Gastrocnemius medialis (tissue), 4 donors: ENCODE measurements at regions not wholly inside any gene's neighbourhood (a gene's known extent, or its start where the extent isn't known, plus 50 kb on each side); places are given as distances from the start of the nearest gene placed in this dataset.

Experiments
- ATAC-seq, 2 donors: fragments of 150-250 bp; one replicate each; pipeline ENCODE4 v1.9.1; 2016
- DNase-seq, 2 donors: peaks; one replicate each; pipeline ENCODE4 v3.0.0-alpha.2; 2019
- H3K27ac ChIP-seq, 4 donors: fragments of 200-600 bp; sonication (generic); 1 replicate in 1 of 4; 2 replicates in 3 of 4; pipeline ENCODE4 v1.5.1; 2016 to 2018; ENCODE audit warnings: mild to moderate bottlenecking in 2 of 4, moderate library complexity in 1 of 4
- H3K27me3 ChIP-seq, 3 donors: fragments of 200-600 bp; sonication (generic) in 2 of 3; 1 replicate in 1 of 3; 2 replicates in 2 of 3; pipeline versions ENCODE4 v1.5.1 to v1.6.0; 2016 to 2019; ENCODE audit warnings: mild to moderate bottlenecking in 1 of 3, moderate library complexity in 1 of 3
- H3K36me3 ChIP-seq, 2 donors: fragments of 200-600 bp; sonication (generic) in 1 of 2; one replicate each; pipeline ENCODE4 v1.5.1; 2017 to 2018
- H3K4me1 ChIP-seq, 2 donors: fragments of 200-600 bp; sonication (generic) in 1 of 2; one replicate each; pipeline ENCODE4 v1.5.1; 2016 to 2017; ENCODE audit warnings: mild to moderate bottlenecking in 2 of 2
- H3K4me3 ChIP-seq, 4 donors: fragments of 200-600 bp; sonication (generic) in 3 of 4; 1 replicate in 1 of 4; 2 replicates in 3 of 4; pipeline ENCODE4 v1.5.1; 2016 to 2019; ENCODE audit warnings: mild to moderate bottlenecking in 2 of 4
- H3K9me3 ChIP-seq, 3 donors: fragments of 200-600 bp; sonication (generic) in 2 of 3; 1 replicate in 1 of 3; 2 replicates in 2 of 3; pipeline ENCODE4 v1.5.1; 2016 to 2019
- CTCF ChIP-seq, 5 experiments: fragments of 450-650 bp in 3 of 5; fragments of 200-600 bp in 2 of 5; sonication (generic) in 2 of 5; IDR thresholded peaks in 4 of 5; conservative IDR thresholded peaks in 1 of 5; 1 replicate in 4 of 5; 2 replicates in 1 of 5; pipeline ENCODE4 v1.5.1; 2016 to 2019; ENCODE audit warnings: antibody characterized with exemption in 5 of 5, mild to moderate bottlenecking in 3 of 5, moderate library complexity in 3 of 5
- POLR2A ChIP-seq, 2 donors: fragments of 450-650 bp; IDR thresholded peaks; one replicate each; pipeline ENCODE4 v1.6.1; 2017; ENCODE audit warnings: antibody characterized with exemption in 2 of 2, mild to moderate bottlenecking in 2 of 2, moderate library complexity in 2 of 2
- in situ Hi-C, 4 donors: fragments of 200-750 bp; cut with MboI; loops; one replicate each; pipeline versions ENCODE4 v1.15.0 to v1.8.0; 2017; ENCODE audit warnings: low sequenced_read_pairs in 4 of 4
- intact Hi-C: fragments of 100-400 bp; cut with DNase I; formaldehyde crosslinking; loops from one replicate; pipeline ENCODE4 v1.15.1; 2023; ENCODE audit warnings: low total_unique reads

GRCh38 chr12:19026614-19027488 lies 102.7 kb upstream of the PLEKHA5 start:
- H3K4me1 ChIP-seq = no peaks in the 10 kb centered on the region
- H3K36me3 ChIP-seq = no peaks in the 10 kb centered on the region
- ATAC-seq = no peak
- no peak for DNase-seq
- intact Hi-C loops (no loop called here), in situ Hi-C loops (no loop called here)
- H3K27me3 ChIP-seq = no peaks in the 10 kb centered on the region
- TF ChIP-seq CTCF (IDR thresholded peaks at IDR 0.05 in 4 of 5, conservative IDR thresholded peaks at IDR 0.05 in 1 of 5) (no peak), POLR2A (IDR thresholded peaks at IDR 0.05) (no peak)
- no peak overlapping the region for H3K4me3 ChIP-seq
- no peak overlapping the region for H3K27ac ChIP-seq
- no peaks in the 10 kb centered on the region for H3K9me3 ChIP-seq

- in situ Hi-C loops (no loop called here), intact Hi-C loops (no loop called here)
- no peak overlapping the region for H3K27ac ChIP-seq
- H3K27me3 ChIP-seq = no peaks in the 10 kb centered on the region
- TF ChIP-seq CTCF (IDR thresholded peaks at IDR 0.05 in 4 of 5, conservative IDR thresholded peaks at IDR 0.05 in 1 of 5) (no peak), POLR2A (IDR thresholded peaks at IDR 0.05) (no peak)
- ATAC-seq (no peak), DNase-seq (no peak)
- no peaks in the 10 kb centered on the region for H3K9me3 ChIP-seq
- H3K4me1 ChIP-seq = no peaks in the 10 kb centered on the region
- no peaks in the 10 kb centered on the region for H3K36me3 ChIP-seq
- no peak overlapping the region for H3K4me3 ChIP-seq
Observed at GRCh38 chr12:19030180-19030579, 99.4 kb upstream of the PLEKHA5 start.

DNA sequence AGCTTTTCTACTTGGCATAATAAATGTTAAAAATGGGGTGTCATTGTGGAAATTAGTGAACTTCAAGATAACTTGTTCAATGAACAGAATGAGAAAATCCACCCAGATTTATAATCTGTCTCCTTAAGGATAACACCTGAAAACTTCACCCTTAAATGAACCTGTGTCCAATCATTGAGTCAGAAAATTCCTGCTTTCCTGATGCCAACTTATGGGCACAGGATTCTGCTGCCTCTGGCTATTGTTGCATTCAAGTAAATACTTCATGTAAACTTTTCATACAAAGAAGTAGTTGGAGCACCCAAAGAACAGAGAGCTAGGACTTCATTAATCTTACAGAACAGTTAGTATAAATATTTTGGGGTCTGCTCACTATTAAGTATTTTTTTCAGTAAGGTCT lies 98.9 kb upstream of the PLEKHA5 start:
- Histone ChIP-seq H3K27me3 (no peaks in the 10 kb centered on the region), H3K4me1 (no peaks in the 10 kb centered on the region), H3K4me3 (no peak overlapping the region), H3K36me3 (no peaks in the 10 kb centered on the region), H3K9me3 (no peaks in the 10 kb centered on the region), H3K27ac (no peak overlapping the region)
- no peak for TF ChIP-seq POLR2A (IDR thresholded peaks at IDR 0.05)
- no peak for TF ChIP-seq CTCF (IDR thresholded peaks at IDR 0.05 in 4 of 5, conservative IDR thresholded peaks at IDR 0.05 in 1 of 5)
- intact Hi-C loops (no loop called here), in situ Hi-C loops (no loop called here)
- ATAC-seq (no peak), DNase-seq (no peak)

- no peak overlapping the region for H3K27ac ChIP-seq
- no peak for DNase-seq
- H3K4me1 ChIP-seq = no peaks in the 10 kb centered on the region
- H3K27me3 ChIP-seq = no peaks in the 10 kb centered on the region
- intact Hi-C loops (no loop called here), in situ Hi-C loops (no loop called here)
- no peaks in the 10 kb centered on the region for H3K9me3 ChIP-seq
- H3K4me3 ChIP-seq = no peak overlapping the region
- no peak for TF ChIP-seq CTCF (IDR thresholded peaks at IDR 0.05 in 4 of 5, conservative IDR thresholded peaks at IDR 0.05 in 1 of 5)
- no peaks in the 10 kb centered on the region for H3K36me3 ChIP-seq
- no peak for ATAC-seq
Observed at GRCh38 chr12:19031032-19031431, 98.5 kb upstream of the PLEKHA5 start.

DNA sequence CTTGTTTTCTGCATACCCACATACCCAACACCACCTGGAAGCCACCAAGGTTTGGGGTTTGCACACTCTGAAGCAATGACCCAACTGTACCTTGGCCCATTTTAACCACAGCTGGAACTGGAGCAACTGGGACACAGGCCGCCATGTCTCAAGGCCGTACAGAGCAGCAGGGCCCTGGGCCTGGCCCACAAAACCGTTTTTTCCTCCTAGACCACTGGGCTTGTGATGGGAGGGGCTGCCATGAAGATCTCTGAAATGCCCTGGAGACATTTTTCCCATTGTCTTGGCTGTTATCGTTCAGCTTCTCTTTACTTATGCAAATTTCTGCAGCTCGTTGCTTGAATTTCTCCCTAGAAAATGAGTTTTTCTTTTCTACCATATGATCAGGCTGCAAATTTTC lies 96.7 kb upstream of the PLEKHA5 start:
- intact Hi-C loops = no loop called here
- no peaks in the 10 kb centered on the region for H3K27me3 ChIP-seq

More for the DNA sequence above, 96.7 kb upstream of the PLEKHA5 start:
- H3K36me3 ChIP-seq = no peaks in the 10 kb centered on the region
- in situ Hi-C loops = no loop called here
- H3K4me3 ChIP-seq = no peak overlapping the region
- TF ChIP-seq POLR2A (IDR thresholded peaks at IDR 0.05) = no peak
- TF ChIP-seq CTCF (IDR thresholded peaks at IDR 0.05 in 4 of 5, conservative IDR thresholded peaks at IDR 0.05 in 1 of 5) = no peak
- H3K9me3 ChIP-seq = no peaks in the 10 kb centered on the region
- no peak for DNase-seq
- no peak overlapping the region for H3K27ac ChIP-seq
- no peaks in the 10 kb centered on the region for H3K4me1 ChIP-seq
- ATAC-seq = no peak
